ENCODE measurements at regions not wholly inside any gene's neighbourhood (a gene's known extent, or its start where the extent isn't known, plus 50 kb on each side); places are given as distances from the start of the nearest gene placed in this dataset.

DNA sequence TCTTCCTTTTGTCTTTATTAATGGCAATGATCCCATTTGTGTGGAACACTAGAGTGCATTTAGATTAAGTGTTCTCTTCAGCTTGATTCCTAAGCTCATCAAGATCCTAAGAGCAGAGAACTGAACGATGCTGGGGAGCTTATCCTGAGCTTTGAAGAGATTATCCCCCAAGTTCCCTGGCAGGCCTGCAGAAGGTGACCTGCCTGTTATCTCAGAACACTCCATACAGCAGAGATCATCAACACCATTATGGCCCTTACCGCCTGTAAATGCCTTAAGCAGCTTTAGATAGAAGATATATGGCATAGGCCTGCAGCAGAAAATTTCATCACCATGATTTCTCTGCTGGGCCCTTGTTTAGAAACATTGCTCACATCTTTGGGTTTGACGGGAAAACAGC lies 779.9 kb upstream of the MAP3K7 start (continued):
- TF ChIP-seq, protein P1, sequence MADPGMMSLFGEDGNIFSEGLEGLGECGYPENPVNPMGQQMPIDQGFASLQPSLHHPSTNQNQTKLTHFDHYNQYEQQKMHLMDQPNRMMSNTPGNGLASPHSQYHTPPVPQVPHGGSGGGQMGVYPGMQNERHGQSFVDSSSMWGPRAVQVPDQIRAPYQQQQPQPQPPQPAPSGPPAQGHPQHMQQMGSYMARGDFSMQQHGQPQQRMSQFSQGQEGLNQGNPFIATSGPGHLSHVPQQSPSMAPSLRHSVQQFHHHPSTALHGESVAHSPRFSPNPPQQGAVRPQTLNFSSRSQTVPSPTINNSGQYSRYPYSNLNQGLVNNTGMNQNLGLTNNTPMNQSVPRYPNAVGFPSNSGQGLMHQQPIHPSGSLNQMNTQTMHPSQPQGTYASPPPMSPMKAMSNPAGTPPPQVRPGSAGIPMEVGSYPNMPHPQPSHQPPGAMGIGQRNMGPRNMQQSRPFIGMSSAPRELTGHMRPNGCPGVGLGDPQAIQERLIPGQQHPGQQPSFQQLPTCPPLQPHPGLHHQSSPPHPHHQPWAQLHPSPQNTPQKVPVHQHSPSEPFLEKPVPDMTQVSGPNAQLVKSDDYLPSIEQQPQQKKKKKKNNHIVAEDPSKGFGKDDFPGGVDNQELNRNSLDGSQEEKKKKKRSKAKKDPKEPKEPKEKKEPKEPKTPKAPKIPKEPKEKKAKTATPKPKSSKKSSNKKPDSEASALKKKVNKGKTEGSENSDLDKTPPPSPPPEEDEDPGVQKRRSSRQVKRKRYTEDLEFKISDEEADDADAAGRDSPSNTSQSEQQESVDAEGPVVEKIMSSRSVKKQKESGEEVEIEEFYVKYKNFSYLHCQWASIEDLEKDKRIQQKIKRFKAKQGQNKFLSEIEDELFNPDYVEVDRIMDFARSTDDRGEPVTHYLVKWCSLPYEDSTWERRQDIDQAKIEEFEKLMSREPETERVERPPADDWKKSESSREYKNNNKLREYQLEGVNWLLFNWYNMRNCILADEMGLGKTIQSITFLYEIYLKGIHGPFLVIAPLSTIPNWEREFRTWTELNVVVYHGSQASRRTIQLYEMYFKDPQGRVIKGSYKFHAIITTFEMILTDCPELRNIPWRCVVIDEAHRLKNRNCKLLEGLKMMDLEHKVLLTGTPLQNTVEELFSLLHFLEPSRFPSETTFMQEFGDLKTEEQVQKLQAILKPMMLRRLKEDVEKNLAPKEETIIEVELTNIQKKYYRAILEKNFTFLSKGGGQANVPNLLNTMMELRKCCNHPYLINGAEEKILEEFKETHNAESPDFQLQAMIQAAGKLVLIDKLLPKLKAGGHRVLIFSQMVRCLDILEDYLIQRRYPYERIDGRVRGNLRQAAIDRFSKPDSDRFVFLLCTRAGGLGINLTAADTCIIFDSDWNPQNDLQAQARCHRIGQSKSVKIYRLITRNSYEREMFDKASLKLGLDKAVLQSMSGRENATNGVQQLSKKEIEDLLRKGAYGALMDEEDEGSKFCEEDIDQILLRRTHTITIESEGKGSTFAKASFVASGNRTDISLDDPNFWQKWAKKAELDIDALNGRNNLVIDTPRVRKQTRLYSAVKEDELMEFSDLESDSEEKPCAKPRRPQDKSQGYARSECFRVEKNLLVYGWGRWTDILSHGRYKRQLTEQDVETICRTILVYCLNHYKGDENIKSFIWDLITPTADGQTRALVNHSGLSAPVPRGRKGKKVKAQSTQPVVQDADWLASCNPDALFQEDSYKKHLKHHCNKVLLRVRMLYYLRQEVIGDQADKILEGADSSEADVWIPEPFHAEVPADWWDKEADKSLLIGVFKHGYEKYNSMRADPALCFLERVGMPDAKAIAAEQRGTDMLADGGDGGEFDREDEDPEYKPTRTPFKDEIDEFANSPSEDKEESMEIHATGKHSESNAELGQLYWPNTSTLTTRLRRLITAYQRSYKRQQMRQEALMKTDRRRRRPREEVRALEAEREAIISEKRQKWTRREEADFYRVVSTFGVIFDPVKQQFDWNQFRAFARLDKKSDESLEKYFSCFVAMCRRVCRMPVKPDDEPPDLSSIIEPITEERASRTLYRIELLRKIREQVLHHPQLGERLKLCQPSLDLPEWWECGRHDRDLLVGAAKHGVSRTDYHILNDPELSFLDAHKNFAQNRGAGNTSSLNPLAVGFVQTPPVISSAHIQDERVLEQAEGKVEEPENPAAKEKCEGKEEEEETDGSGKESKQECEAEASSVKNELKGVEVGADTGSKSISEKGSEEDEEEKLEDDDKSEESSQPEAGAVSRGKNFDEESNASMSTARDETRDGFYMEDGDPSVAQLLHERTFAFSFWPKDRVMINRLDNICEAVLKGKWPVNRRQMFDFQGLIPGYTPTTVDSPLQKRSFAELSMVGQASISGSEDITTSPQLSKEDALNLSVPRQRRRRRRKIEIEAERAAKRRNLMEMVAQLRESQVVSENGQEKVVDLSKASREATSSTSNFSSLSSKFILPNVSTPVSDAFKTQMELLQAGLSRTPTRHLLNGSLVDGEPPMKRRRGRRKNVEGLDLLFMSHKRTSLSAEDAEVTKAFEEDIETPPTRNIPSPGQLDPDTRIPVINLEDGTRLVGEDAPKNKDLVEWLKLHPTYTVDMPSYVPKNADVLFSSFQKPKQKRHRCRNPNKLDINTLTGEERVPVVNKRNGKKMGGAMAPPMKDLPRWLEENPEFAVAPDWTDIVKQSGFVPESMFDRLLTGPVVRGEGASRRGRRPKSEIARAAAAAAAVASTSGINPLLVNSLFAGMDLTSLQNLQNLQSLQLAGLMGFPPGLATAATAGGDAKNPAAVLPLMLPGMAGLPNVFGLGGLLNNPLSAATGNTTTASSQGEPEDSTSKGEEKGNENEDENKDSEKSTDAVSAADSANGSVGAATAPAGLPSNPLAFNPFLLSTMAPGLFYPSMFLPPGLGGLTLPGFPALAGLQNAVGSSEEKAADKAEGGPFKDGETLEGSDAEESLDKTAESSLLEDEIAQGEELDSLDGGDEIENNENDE (IDR thresholded peaks at IDR 0.05; ENCODE audit: insufficient replicate concordance, low read length), result no peak
- TF ChIP-seq GTF2F1 (IDR thresholded peaks at IDR 0.05; ENCODE audit: borderline replicate concordance, low read depth, low read length) (no peak), NRF1 (IDR thresholded peaks at IDR 0.05; ENCODE audit: low read depth, low read length) (no peak), KDM5A (IDR thresholded peaks at IDR 0.05; ENCODE audit: low read length) (no peak), BCL11A (IDR thresholded peaks at IDR 0.05; ENCODE audit: low read depth in 2 of 2, low read length in 2 of 2) (no peak), PHF8 (conservative IDR thresholded peaks at IDR 0.05; ENCODE audit: low read depth, low read length) (no peak), POLR2AphosphoS5 (IDR thresholded peaks at IDR 0.05; ENCODE audit: low read depth, low read length) (no peak)

Data from H1 (cell line).